ENCODE measurements at regions not wholly inside any gene's neighbourhood (a gene's known extent, or its start where the extent isn't known, plus 50 kb on each side); places are given as distances from the start of the nearest gene placed in this dataset.

GRCh38 chr11:115698243-115698642 lies 194.0 kb upstream of the CADM1 start:
- DNase-seq = no peak

GRCh38 chr11:115696563-115696962 lies 192.3 kb upstream of the CADM1 start:
- DNase-seq = no peak

- DNase-seq = no peak
These were observed 191.6 kb upstream of the CADM1 start for GRCh38 chr11:115695677-115696364.

GRCh38 chr11:115693002-115693401 lies 188.8 kb upstream of the CADM1 start:
- DNase-seq = no peak

GRCh38 chr11:115691030-115691429 lies 186.8 kb upstream of the CADM1 start:
- no peak for DNase-seq

- no peak for DNase-seq
These were observed 183.7 kb upstream of the CADM1 start for GRCh38 chr11:115687934-115688333.

- DNase-seq = no peak
These were observed 180.5 kb upstream of the CADM1 start for GRCh38 chr11:115684699-115685098.

GRCh38 chr11:115684135-115684534 lies 179.9 kb upstream of the CADM1 start:
- no peak for DNase-seq

GRCh38 chr11:115682888-115683287 lies 178.7 kb upstream of the CADM1 start:
- no peak for DNase-seq

- no peak for DNase-seq
These were observed 177.9 kb upstream of the CADM1 start for GRCh38 chr11:115682101-115682500.

- no peak for DNase-seq
These were observed 175.7 kb upstream of the CADM1 start for GRCh38 chr11:115679945-115680344.

GRCh38 chr11:115678942-115679341 lies 174.7 kb upstream of the CADM1 start:
- no peak for DNase-seq

GRCh38 chr11:115677190-115677589 lies 173.0 kb upstream of the CADM1 start:
- no peak for DNase-seq

GRCh38 chr11:115676768-115677167 lies 172.6 kb upstream of the CADM1 start:
- DNase-seq = no peak

GRCh38 chr11:115676206-115676605 lies 172.0 kb upstream of the CADM1 start:
- DNase-seq = no peak

GRCh38 chr11:115674937-115675544 lies 170.8 kb upstream of the CADM1 start:
- DNase-seq = no peak

- no peak for DNase-seq
These were observed 170.1 kb upstream of the CADM1 start for GRCh38 chr11:115674176-115674936.

- DNase-seq = no peak
These were observed 169.5 kb upstream of the CADM1 start for GRCh38 chr11:115673720-115674119.

GRCh38 chr11:115672999-115673411 lies 168.8 kb upstream of the CADM1 start:
- DNase-seq = no peak

GRCh38 chr11:115672412-115672811 lies 168.2 kb upstream of the CADM1 start:
- DNase-seq = no peak

- no peak for DNase-seq
These were observed 166.5 kb upstream of the CADM1 start for GRCh38 chr11:115670538-115671205.

- no peak for DNase-seq
These were observed 161.7 kb upstream of the CADM1 start for GRCh38 chr11:115665958-115666357.

- no peak for DNase-seq
These were observed 161.1 kb upstream of the CADM1 start for GRCh38 chr11:115665175-115665821.

Measured in activated CD4-positive, alpha-beta T cell treated with anti-CD3 and anti-CD28 coated beads, Interleukin-2, amount 50 U/mL, for 4 hours (primary cell).